HepG2 (cell line): ENCODE measurements at regions not wholly inside any gene's neighbourhood (a gene's known extent, or its start where the extent isn't known, plus 50 kb on each side); places are given as distances from the start of the nearest gene placed in this dataset.
A peak's percentile ranks its signal among the peaks of the same experiment; 100 is the strongest.

Experiments
- CCDC6 ChIP-seq: sonication (generic); formaldehyde crosslinking; IDR thresholded peaks from 2 replicates; pipeline ENCODE4 v1.8.1; 2022; ENCODE audit warnings: mild to moderate bottlenecking, missing genetic modification reagents, moderate library complexity
- CEBPG ChIP-seq: IDR thresholded peaks from 2 replicates; pipeline ENCODE4 v1.6.1; 2016
- EEA1 ChIP-seq: sonication (generic); formaldehyde crosslinking; IDR thresholded peaks from 2 replicates; pipeline ENCODE4 v1.5.1; 2020; ENCODE audit warnings: mild to moderate bottlenecking, missing genetic modification reagents, borderline replicate concordance
- ELF3 ChIP-seq: IDR thresholded peaks from 2 replicates; pipeline ENCODE4 v1.6.1; 2016; ENCODE audit warnings: missing genetic modification reagents, missing compliant biosample characterization
- FOXC1 ChIP-seq: sonication (generic); formaldehyde crosslinking; IDR thresholded peaks from 2 replicates; pipeline ENCODE4 v1.8.0; 2022; ENCODE audit warnings: mild to moderate bottlenecking, missing genetic modification reagents, borderline replicate concordance
- HNF4A ChIP-seq: sonication (generic); formaldehyde crosslinking; IDR thresholded peaks from 2 replicates; pipeline ENCODE4 v1.4.0; 2020; ENCODE audit warnings: missing genetic modification reagents
- ISL2 ChIP-seq: sonication (generic); formaldehyde crosslinking; IDR thresholded peaks from 2 replicates; pipeline ENCODE4 v1.5.0; 2020; ENCODE audit warnings: missing genetic modification reagents
- JUN ChIP-seq: sonication (generic); formaldehyde crosslinking; IDR thresholded peaks from 2 replicates; pipeline ENCODE4 v1.4.0; 2020; ENCODE audit warnings: mild to moderate bottlenecking, missing genetic modification reagents
- RARA ChIP-seq: IDR thresholded peaks from 2 replicates; pipeline ENCODE4 v1.6.1; 2016; ENCODE audit warnings: missing genetic modification reagents, missing compliant biosample characterization
- SALL1 ChIP-seq: sonication (generic); formaldehyde crosslinking; IDR thresholded peaks from 2 replicates; pipeline ENCODE4 v1.8.0; 2022; ENCODE audit warnings: mild to moderate bottlenecking, missing genetic modification reagents
- SKI ChIP-seq: fragments of 450-650 bp; IDR thresholded peaks from one replicate; pipeline ENCODE4 v1.6.1; 2018; ENCODE audit warnings: mild to moderate bottlenecking; ENCODE audit not compliant: partially characterized antibody
- SMAD3 ChIP-seq: sonication (generic); formaldehyde crosslinking; IDR thresholded peaks from 2 replicates; pipeline ENCODE4 v1.4.0; 2020; ENCODE audit warnings: missing genetic modification reagents
- SOX13 ChIP-seq, 3 experiments: fragments of 450-650 bp in 1 of 3; sonication (generic) in 1 of 3; formaldehyde crosslinking in 1 of 3; IDR thresholded peaks in 2 of 3; conservative IDR thresholded peaks in 1 of 3; 2 replicates each; pipeline versions ENCODE4 v1.5.0 to v1.6.1; 2016 to 2020; ENCODE audit warnings: antibody characterized with exemption in 1 of 3, mild to moderate bottlenecking in 1 of 3, missing compliant biosample characterization in 1 of 3, missing genetic modification reagents in 1 of 3, moderate library complexity in 1 of 3
- SP5 ChIP-seq: IDR thresholded peaks from 2 replicates; pipeline ENCODE4 v1.6.1; 2016; ENCODE audit warnings: low read depth, borderline replicate concordance
- SRY ChIP-seq: sonication (generic); formaldehyde crosslinking; IDR thresholded peaks from 2 replicates; pipeline ENCODE4 v1.8.0; 2022; ENCODE audit warnings: mild to moderate bottlenecking, missing genetic modification reagents
- THRA ChIP-seq: sonication (generic); formaldehyde crosslinking; IDR thresholded peaks from 2 replicates; pipeline ENCODE4 v1.4.0; 2020; ENCODE audit warnings: missing genetic modification reagents, borderline replicate concordance
- TOE1 ChIP-seq: sonication (generic); formaldehyde crosslinking; IDR thresholded peaks from 2 replicates; pipeline ENCODE4 v1.4.0; 2020; ENCODE audit warnings: mild to moderate bottlenecking, missing genetic modification reagents
- ZEB1 ChIP-seq: IDR thresholded peaks from 2 replicates; pipeline ENCODE4 v1.6.1; 2012; ENCODE audit warnings: mild to moderate bottlenecking, low read depth, inconsistent platforms; ENCODE audit not compliant: insufficient replicate concordance
- ZNF143 ChIP-seq: sonication (generic); formaldehyde crosslinking; IDR thresholded peaks from 2 replicates; pipeline ENCODE4 v1.4.0; 2020; ENCODE audit warnings: missing genetic modification reagents
- ZNF430 ChIP-seq: sonication (generic); formaldehyde crosslinking; IDR thresholded peaks from 2 replicates; pipeline ENCODE4 v1.9.0; 2021; ENCODE audit warnings: mild to moderate bottlenecking, missing genetic modification reagents
- ZNF496 ChIP-seq: sonication (generic); formaldehyde crosslinking; IDR thresholded peaks from 2 replicates; pipeline ENCODE4 v1.8.1; 2023; ENCODE audit warnings: mild to moderate bottlenecking, moderate library complexity, missing genetic modification reagents; ENCODE audit not compliant: insufficient replicate concordance
- ZNF552 ChIP-seq: sonication (generic); formaldehyde crosslinking; IDR thresholded peaks from 2 replicates; pipeline ENCODE4 v1.9.0; 2022; ENCODE audit warnings: missing genetic modification reagents, mild to moderate bottlenecking, borderline replicate concordance
- TF ChIP-seq, protein P1 (sequence below): sonication (generic); formaldehyde crosslinking; IDR thresholded peaks from 2 replicates; pipeline ENCODE4 v1.4.0; 2020; ENCODE audit warnings: mild to moderate bottlenecking, missing genetic modification reagents
- TF ChIP-seq, protein P2 (sequence below): IDR thresholded peaks from 2 replicates; pipeline ENCODE4 v1.6.1; 2016
- TF ChIP-seq, protein P3 (sequence below): sonication (generic); formaldehyde crosslinking; IDR thresholded peaks from 2 replicates; pipeline ENCODE4 v1.4.0; 2020; ENCODE audit warnings: missing genetic modification reagents, borderline replicate concordance

DNA sequence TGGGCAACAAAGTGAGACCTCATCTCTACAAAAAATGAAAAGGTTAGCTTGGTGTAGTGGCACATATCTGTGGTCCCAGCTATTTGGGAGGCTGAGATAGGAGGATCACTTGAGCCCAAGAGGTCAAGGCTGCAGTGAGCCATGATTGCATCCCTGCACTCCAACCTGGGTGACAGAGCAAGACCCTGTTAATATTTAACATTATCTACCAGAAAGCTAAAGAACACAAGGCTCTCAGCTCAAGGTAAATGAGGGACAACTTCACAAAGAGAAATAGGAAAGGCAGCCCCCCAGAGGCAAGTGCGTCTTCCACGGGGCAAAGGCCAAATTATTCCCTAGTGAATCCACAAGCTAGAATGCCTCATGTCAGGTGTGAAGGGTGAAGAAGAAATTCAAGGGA, 109.6 kb upstream of the PFKP start (continued):
- TF ChIP-seq FOXC1: no peak
- TF ChIP-seq ISL2 (CRISPR knock-in tag): peak; percentile 46
- TF ChIP-seq ZNF496 (CRISPR knock-in tag): no peak
- TF ChIP-seq ELF3 (CRISPR knock-in tag): no peak
- peak; percentile 30; the same call in 1 of the 2 replicates for TF ChIP-seq THRA (CRISPR knock-in tag)
- TF ChIP-seq TOE1 (CRISPR knock-in tag): no peak
- TF ChIP-seq SP5 (CRISPR knock-in tag): no peak
- TF ChIP-seq HNF4A (CRISPR knock-in tag): peak; percentile 79
- 0 out of 2 replicates have a peak, but pooled peaks have one; percentile 48 for TF ChIP-seq ZNF430 (CRISPR knock-in tag)
- TF ChIP-seq SKI: no peak
- peak; percentile 41 for TF ChIP-seq CEBPG (CRISPR knock-in tag)
- TF ChIP-seq SRY: no peak
- no peak for TF ChIP-seq SOX13 (IDR thresholded peaks at IDR 0.05)
- peak in 1 of 2 experiments; percentile 56; a peak in 2 of 4 replicates for TF ChIP-seq SOX13 (CRISPR knock-in tag; conservative IDR thresholded peaks at IDR 0.05 in 1 of 2, IDR thresholded peaks at IDR 0.05 in 1 of 2)
- no peak for TF ChIP-seq ZEB1
- TF ChIP-seq EEA1 (CRISPR knock-in tag): no peak
- TF ChIP-seq ZNF143 (CRISPR knock-in tag): no peak
- TF ChIP-seq, protein P1, sequence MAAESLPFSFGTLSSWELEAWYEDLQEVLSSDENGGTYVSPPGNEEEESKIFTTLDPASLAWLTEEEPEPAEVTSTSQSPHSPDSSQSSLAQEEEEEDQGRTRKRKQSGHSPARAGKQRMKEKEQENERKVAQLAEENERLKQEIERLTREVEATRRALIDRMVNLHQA (CRISPR knock-in tag): no peak
- peak; percentile 67; the same call in 1 of the 2 replicates for TF ChIP-seq RARA (CRISPR knock-in tag)
- no peak for TF ChIP-seq JUN
- TF ChIP-seq, protein P2, sequence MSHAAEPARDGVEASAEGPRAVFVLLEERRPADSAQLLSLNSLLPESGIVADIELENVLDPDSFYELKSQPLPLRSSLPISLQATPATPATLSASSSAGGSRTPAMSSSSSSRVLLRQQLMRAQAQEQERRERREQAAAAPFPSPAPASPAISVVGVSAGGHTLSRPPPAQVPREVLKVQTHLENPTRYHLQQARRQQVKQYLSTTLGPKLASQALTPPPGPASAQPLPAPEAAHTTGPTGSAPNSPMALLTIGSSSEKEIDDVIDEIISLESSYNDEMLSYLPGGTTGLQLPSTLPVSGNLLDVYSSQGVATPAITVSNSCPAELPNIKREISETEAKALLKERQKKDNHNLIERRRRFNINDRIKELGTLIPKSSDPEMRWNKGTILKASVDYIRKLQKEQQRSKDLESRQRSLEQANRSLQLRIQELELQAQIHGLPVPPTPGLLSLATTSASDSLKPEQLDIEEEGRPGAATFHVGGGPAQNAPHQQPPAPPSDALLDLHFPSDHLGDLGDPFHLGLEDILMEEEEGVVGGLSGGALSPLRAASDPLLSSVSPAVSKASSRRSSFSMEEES (CRISPR knock-in tag): no peak
- no peak for TF ChIP-seq SMAD3
- TF ChIP-seq CCDC6 (CRISPR knock-in tag): no peak
- TF ChIP-seq, protein P3, sequence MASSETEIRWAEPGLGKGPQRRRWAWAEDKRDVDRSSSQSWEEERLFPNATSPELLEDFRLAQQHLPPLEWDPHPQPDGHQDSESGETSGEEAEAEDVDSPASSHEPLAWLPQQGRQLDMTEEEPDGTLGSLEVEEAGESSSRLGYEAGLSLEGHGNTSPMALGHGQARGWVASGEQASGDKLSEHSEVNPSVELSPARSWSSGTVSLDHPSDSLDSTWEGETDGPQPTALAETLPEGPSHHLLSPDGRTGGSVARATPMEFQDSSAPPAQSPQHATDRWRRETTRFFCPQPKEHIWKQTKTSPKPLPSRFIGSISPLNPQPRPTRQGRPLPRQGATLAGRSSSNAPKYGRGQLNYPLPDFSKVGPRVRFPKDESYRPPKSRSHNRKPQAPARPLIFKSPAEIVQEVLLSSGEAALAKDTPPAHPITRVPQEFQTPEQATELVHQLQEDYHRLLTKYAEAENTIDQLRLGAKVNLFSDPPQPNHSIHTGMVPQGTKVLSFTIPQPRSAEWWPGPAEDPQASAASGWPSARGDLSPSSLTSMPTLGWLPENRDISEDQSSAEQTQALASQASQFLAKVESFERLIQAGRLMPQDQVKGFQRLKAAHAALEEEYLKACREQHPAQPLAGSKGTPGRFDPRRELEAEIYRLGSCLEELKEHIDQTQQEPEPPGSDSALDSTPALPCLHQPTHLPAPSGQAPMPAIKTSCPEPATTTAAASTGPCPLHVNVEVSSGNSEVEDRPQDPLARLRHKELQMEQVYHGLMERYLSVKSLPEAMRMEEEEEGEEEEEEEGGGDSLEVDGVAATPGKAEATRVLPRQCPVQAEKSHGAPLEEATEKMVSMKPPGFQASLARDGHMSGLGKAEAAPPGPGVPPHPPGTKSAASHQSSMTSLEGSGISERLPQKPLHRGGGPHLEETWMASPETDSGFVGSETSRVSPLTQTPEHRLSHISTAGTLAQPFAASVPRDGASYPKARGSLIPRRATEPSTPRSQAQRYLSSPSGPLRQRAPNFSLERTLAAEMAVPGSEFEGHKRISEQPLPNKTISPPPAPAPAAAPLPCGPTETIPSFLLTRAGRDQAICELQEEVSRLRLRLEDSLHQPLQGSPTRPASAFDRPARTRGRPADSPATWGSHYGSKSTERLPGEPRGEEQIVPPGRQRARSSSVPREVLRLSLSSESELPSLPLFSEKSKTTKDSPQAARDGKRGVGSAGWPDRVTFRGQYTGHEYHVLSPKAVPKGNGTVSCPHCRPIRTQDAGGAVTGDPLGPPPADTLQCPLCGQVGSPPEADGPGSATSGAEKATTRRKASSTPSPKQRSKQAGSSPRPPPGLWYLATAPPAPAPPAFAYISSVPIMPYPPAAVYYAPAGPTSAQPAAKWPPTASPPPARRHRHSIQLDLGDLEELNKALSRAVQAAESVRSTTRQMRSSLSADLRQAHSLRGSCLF (CRISPR knock-in tag): no peak
- no peak for TF ChIP-seq ZNF552 (CRISPR knock-in tag)
- peak; percentile 58 for TF ChIP-seq SALL1 (CRISPR knock-in tag)
